G401.6 (cell line): ENCODE measurements at regions not wholly inside any gene's neighbourhood (a gene's known extent, or its start where the extent isn't known, plus 50 kb on each side); places are given as distances from the start of the nearest gene placed in this dataset.
A peak's percentile ranks its signal among the peaks of the same experiment; 100 is the strongest.
"Not testable (repeated sequence)": the region's sequence is repeated elsewhere in the genome, so short reads cannot be mapped to it uniquely, and the experiment has no call there.

ENCODE experiments used
- FAIRE-seq: peaks from 2 replicates; lab custom pipeline; 2012; peaks lifted over from hg19 to GRCh38; lab: Jason Lieb, UNC

- no peak for FAIRE-seq
These were observed 107.3 kb downstream of the MINAR1 start for GRCh38 chr15:79539401-79539800.

- FAIRE-seq, result no peak
These were observed 108.4 kb downstream of the MINAR1 start for GRCh38 chr15:79540551-79540950.

- no peak for FAIRE-seq
These were observed 109.1 kb downstream of the MINAR1 start for GRCh38 chr15:79541196-79541595.

GRCh38 chr15:79543097-79543496 is 111.0 kb downstream of the MINAR1 start:
- no peak for FAIRE-seq

GRCh38 chr15:79549196-79549595 is 117.1 kb downstream of the MINAR1 start:
- FAIRE-seq, result no peak

GRCh38 chr15:79560384-79560783 is 128.2 kb downstream of the MINAR1 start:
- FAIRE-seq, result no peak

- FAIRE-seq, result no peak
These were observed 129.8 kb downstream of the MINAR1 start for GRCh38 chr15:79561982-79562381.

- no peak for FAIRE-seq
These were observed 130.3 kb downstream of the MINAR1 start for GRCh38 chr15:79562403-79562815.

GRCh38 chr15:79562899-79563298 is 130.8 kb downstream of the MINAR1 start:
- FAIRE-seq, result no peak

GRCh38 chr15:79570004-79570403 is 137.9 kb downstream of the MINAR1 start:
- no peak for FAIRE-seq

- FAIRE-seq, result no peak
These were observed 140.7 kb downstream of the MINAR1 start for GRCh38 chr15:79572691-79573404.

GRCh38 chr15:79574431-79575273 is 142.5 kb downstream of the MINAR1 start:
- not testable (repeated sequence) for FAIRE-seq

GRCh38 chr15:79582650-79583049 is 150.5 kb downstream of the MINAR1 start:
- no peak for FAIRE-seq

GRCh38 chr15:79592126-79592525 is 160.0 kb downstream of the MINAR1 start:
- FAIRE-seq, result no peak

GRCh38 chr15:79593119-79593869 is 161.2 kb downstream of the MINAR1 start:
- FAIRE-seq, result no peak

GRCh38 chr15:79595306-79595705 is 163.2 kb downstream of the MINAR1 start:
- no peak for FAIRE-seq

- FAIRE-seq, result peak; percentile 97
These were observed 164.0 kb downstream of the MINAR1 start for GRCh38 chr15:79595995-79596622.

- FAIRE-seq, result no peak
These were observed 166.5 kb downstream of the MINAR1 start for GRCh38 chr15:79598639-79599038.

GRCh38 chr15:79601405-79602086 is 169.4 kb downstream of the MINAR1 start:
- no peak for FAIRE-seq

- FAIRE-seq, result no peak
These were observed 170.0 kb downstream of the MINAR1 start for GRCh38 chr15:79602180-79602579.

GRCh38 chr15:79602731-79603130 is 170.6 kb downstream of the MINAR1 start:
- FAIRE-seq, result no peak
